B cell (primary cell): ENCODE measurements at regions not wholly inside any gene's neighbourhood (a gene's known extent, or its start where the extent isn't known, plus 50 kb on each side); places are given as distances from the start of the nearest gene placed in this dataset.

Experiments
- ATAC-seq: fragments of 200-7000 bp; cut with Tn5 transposase; one replicate; pipeline ENCODE4 v1.10.0; 2021; ENCODE audit warnings: low read depth, mild to moderate bottlenecking, moderate number of reproducible peaks, moderate library complexity
- CTCF ChIA-PET: fragments of 350-600 bp; sonication (Branson Sonifier 250); formaldehyde crosslinking; loops from one replicate; lab custom pipeline; 2021; ENCODE audit warnings: antibody characterized with exemption, inconsistent platforms; lab: Charles Lee
- POLR2A ChIA-PET: fragments of 350-600 bp; sonication (Branson Sonifier 250); formaldehyde crosslinking; loops from one replicate; lab custom pipeline; 2021; ENCODE audit warnings: antibody characterized with exemption; lab: Charles Lee
- DNase-seq: peaks from one replicate; pipeline ENCODE4 v3.0.0; 2013
- H2AFZ ChIP-seq: 2 replicates; pipeline ENCODE4 v1.6.1; 2012; ENCODE audit warnings: mild to moderate bottlenecking, low read depth, low read length; ENCODE audit not compliant: insufficient read depth, poor library complexity, severe bottlenecking
- H3K27ac ChIP-seq, 2 donors: 1 replicate in 1 of 2; 2 replicates in 1 of 2; pipeline ENCODE4 v1.5.1; 2012 to 2013; ENCODE audit warnings: low read length in 2 of 2, mild to moderate bottlenecking in 2 of 2, moderate library complexity in 1 of 2
- H3K27me3 ChIP-seq, 4 experiments: fragments of 200-600 bp in 1 of 4; sonication (generic) in 1 of 4; replicated peaks in 1 of 4; 1 replicate in 2 of 4; 2 replicates in 2 of 4; pipeline versions ENCODE4 v1.6.1 to v1.7.0; 2013 to 2016; ENCODE audit warnings: low read length in 3 of 4, mild to moderate bottlenecking in 2 of 4, mixed read lengths in 1 of 4, moderate library complexity in 1 of 4; ENCODE audit not compliant: insufficient read depth in 4 of 4, control insufficient read depth in 3 of 4; ENCODE audit errors: control extremely low read depth in 1 of 4
- H3K36me3 ChIP-seq, 2 experiments: replicated peaks in 1 of 2; 1 replicate in 1 of 2; 2 replicates in 1 of 2; pipeline versions ENCODE4 v1.6.1 to v1.7.1; 2013; ENCODE audit warnings: low read length in 1 of 2; ENCODE audit not compliant: insufficient read depth in 2 of 2, control insufficient read depth in 1 of 2; ENCODE audit errors: control extremely low read depth in 1 of 2, extremely low read depth in 1 of 2
- H3K4me1 ChIP-seq, 2 donors: fragments of 200-600 bp in 1 of 2; sonication (generic) in 1 of 2; 1 replicate in 1 of 2; 2 replicates in 1 of 2; pipeline versions ENCODE4 v1.5.1 to v1.6.1; 2013 to 2017; ENCODE audit warnings: low read length in 2 of 2; ENCODE audit not compliant: control insufficient read depth in 2 of 2, insufficient read depth in 2 of 2
- H3K4me2 ChIP-seq: replicated peaks from 2 replicates; pipeline ENCODE3; 2012; ENCODE audit warnings: mild to moderate bottlenecking, low read depth, low read length; ENCODE audit not compliant: poor library complexity, severe bottlenecking
- H3K4me3 ChIP-seq, 5 experiments: fragments of 200-600 bp in 1 of 5; sonication (generic) in 1 of 5; 1 replicate in 3 of 5; 2 replicates in 2 of 5; pipeline versions ENCODE4 v1.5.1 to v1.7.0; 2011 to 2016; ENCODE audit warnings: low read length in 4 of 5, mild to moderate bottlenecking in 4 of 5, low read depth in 2 of 5, control low read depth in 1 of 5, moderate library complexity in 1 of 5; ENCODE audit not compliant: insufficient read depth in 1 of 5; ENCODE audit errors: control extremely low read depth in 1 of 5, extremely low read depth in 1 of 5
- H3K79me2 ChIP-seq: fragments of 200-600 bp; sonication (generic); one replicate; pipeline ENCODE4 v1.6.0; 2016; ENCODE audit warnings: low read length; ENCODE audit not compliant: control insufficient read depth, insufficient read depth
- H3K9ac ChIP-seq: fragments of 200-600 bp; sonication (generic); 2 replicates; pipeline ENCODE4 v1.6.1; 2017; ENCODE audit warnings: mild to moderate bottlenecking, low read length, moderate library complexity
- H3K9me3 ChIP-seq, 3 donors: one replicate each; pipeline versions ENCODE4 v1.6.1 to v1.7.1; 2013; ENCODE audit warnings: low read length in 2 of 3; ENCODE audit not compliant: control insufficient read depth in 2 of 3, insufficient read depth in 1 of 3; ENCODE audit errors: control extremely low read depth in 1 of 3
- H4K20me1 ChIP-seq: 2 replicates; pipeline ENCODE4 v1.6.0; 2012; ENCODE audit warnings: mild to moderate bottlenecking, low read length; ENCODE audit not compliant: insufficient read depth, control insufficient read depth, poor library complexity, severe bottlenecking
- H3K27ac Mint-ChIP-seq: one replicate; pipeline ENCODE4 v1.8.0; 2021; ENCODE audit warnings: mixed read lengths
- H3K27me3 Mint-ChIP-seq: one replicate; pipeline ENCODE4 v1.8.0; 2021; ENCODE audit warnings: mixed read lengths
- H3K4me1 Mint-ChIP-seq: one replicate; pipeline ENCODE4 v1.8.0; 2021; ENCODE audit warnings: mixed read lengths
- H3K4me3 Mint-ChIP-seq: one replicate; pipeline ENCODE4 v1.8.0; 2021; ENCODE audit warnings: mixed read lengths
- H3K9me3 Mint-ChIP-seq: one replicate; pipeline ENCODE4 v1.8.0; 2022; ENCODE audit warnings: mixed read lengths; ENCODE audit not compliant: insufficient read depth
- CTCF ChIP-seq: fragments of 200-600 bp; IDR thresholded peaks from one replicate; pipeline ENCODE4 v1.8.0; 2022; ENCODE audit warnings: antibody characterized with exemption, mild to moderate bottlenecking
- EZH2 ChIP-seq: IDR thresholded peaks from 2 replicates; pipeline ENCODE4 v1.6.1; 2012; ENCODE audit warnings: borderline replicate concordance, low read depth, mild to moderate bottlenecking, moderate library complexity, low read length; ENCODE audit not compliant: insufficient read depth, poor library complexity, severe bottlenecking
- WGBS: methylation state at CpG from one replicate; pipeline ENCODE4 v1.1.5; 2013; ENCODE audit warnings: missing lambda C conversion rate; ENCODE audit not compliant: insufficient coverage; 5-methylcytosine and 5-hydroxymethylcytosine counted together
- intact Hi-C: fragments of 100-400 bp; cut with micrococcal nuclease; formaldehyde crosslinking; loops from one replicate; pipeline ENCODE4 v1.10.0; 2022

DNA sequence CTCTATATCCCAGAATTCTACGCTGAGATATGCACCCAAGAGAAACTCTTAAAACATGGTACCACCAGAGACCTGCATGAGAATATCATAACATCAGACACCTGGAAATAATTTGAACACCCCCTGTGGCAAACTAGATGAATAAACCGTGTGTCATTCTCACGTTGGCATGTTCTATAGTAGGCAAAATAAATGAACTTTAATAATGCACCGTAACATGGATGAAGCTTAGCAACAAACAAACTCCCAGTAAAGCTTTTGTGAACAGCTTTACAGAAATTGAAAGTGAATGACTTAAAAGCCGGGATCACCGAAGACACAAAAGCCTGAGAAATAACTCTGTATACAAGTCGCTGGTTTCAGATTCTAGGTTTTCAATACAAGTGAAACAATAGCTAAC, 1166.8 kb upstream of the CITED2 start:
- Mint-ChIP-seq H3K27me3 (no peaks in the 10 kb centered on the region), H3K9me3 (no peaks in the 10 kb centered on the region), H3K4me3 (no peak overlapping the region), H3K4me1 (no peaks in the 10 kb centered on the region), H3K27ac (no peak overlapping the region)
- H3K9me3 ChIP-seq = no peaks in the 10 kb centered on the region
- DNase-seq (no peak), ATAC-seq (no peak)
- no CpG with 5 or more reads among the region's 7 CpGs for WGBS
- no peaks in the 10 kb centered on the region for H3K4me1 ChIP-seq
- ChIA-PET CTCF (no interaction called here), POLR2A (no interaction called here)
- no peak overlapping the region for H3K9ac ChIP-seq
- H2AFZ ChIP-seq = no peak overlapping the region
- H3K36me3 ChIP-seq = no peaks in the 10 kb centered on the region
- H3K27me3 ChIP-seq = no peaks in the 10 kb centered on the region
- no peaks in the 10 kb centered on the region for H4K20me1 ChIP-seq
- H3K27ac ChIP-seq = no peak overlapping the region
- TF ChIP-seq CTCF (no peak), EZH2 (no peak)
- intact Hi-C loops = no loop called here
- H3K79me2 ChIP-seq = no peaks in the 10 kb centered on the region
- no peak overlapping the region for H3K4me2 ChIP-seq
- no peak overlapping the region for H3K4me3 ChIP-seq

DNA sequence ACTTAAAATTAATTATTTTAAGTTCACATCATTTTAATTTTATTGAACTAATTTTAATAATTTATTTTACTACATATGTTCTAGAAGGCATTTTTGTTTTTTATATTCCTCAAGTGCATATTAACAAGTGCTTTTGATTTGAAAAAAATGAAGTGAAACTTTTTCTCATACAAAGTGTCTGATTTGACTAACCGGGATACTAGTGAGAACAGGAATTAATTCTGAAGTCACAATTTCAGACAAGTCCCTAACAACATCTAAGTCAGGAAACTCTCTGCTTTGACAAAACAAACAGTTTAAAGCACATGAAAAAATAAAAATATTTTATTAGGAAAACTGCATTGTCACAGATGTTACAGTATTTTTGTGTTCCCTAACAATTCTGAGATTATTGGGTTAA, 1166.3 kb upstream of the CITED2 start:
- ChIA-PET POLR2A (no interaction called here), CTCF (no interaction called here)
- Histone ChIP-seq H3K9me3 (no peaks in the 10 kb centered on the region), H3K4me3 (no peak overlapping the region), H3K4me1 (no peaks in the 10 kb centered on the region), H3K27ac (no peak overlapping the region), H3K36me3 (no peaks in the 10 kb centered on the region), H4K20me1 (no peaks in the 10 kb centered on the region), H3K79me2 (no peaks in the 10 kb centered on the region), H2AFZ (no peak overlapping the region), H3K9ac (no peak overlapping the region), H3K27me3 (no peaks in the 10 kb centered on the region), H3K4me2 (no peak overlapping the region)
- Mint-ChIP-seq H3K9me3 (no peaks in the 10 kb centered on the region), H3K4me1 (no peaks in the 10 kb centered on the region), H3K4me3 (no peak overlapping the region), H3K27me3 (no peaks in the 10 kb centered on the region), H3K27ac (no peak overlapping the region)
- ATAC-seq = no peak
- intact Hi-C loops = no loop called here
- no CpG with 5 or more reads among the region's 1 CpG for WGBS
- TF ChIP-seq EZH2 = no peak
- no peak for TF ChIP-seq CTCF
- DNase-seq = no peak
